ENCODE measurements at regions not wholly inside any gene's neighbourhood (a gene's known extent, or its start where the extent isn't known, plus 50 kb on each side); places are given as distances from the start of the nearest gene placed in this dataset.
A peak's percentile ranks its signal among the peaks of the same experiment; 100 is the strongest.
"Not testable (repeated sequence)": the region's sequence is repeated elsewhere in the genome, so short reads cannot be mapped to it uniquely, and the experiment has no call there.

- TF ChIP-seq CTCF (IDR thresholded peaks at IDR 0.05; ENCODE audit: insufficient read depth, low read length, missing control alignments), result peak; percentile 25
- DNase-seq (ENCODE audit: low read depth, low spot score); H3K4me3 ChIP-seq (ENCODE audit: low read depth, low read length); POLR2A ChIA-PET: not testable (repeated sequence)
- CTCF ChIA-PET, result interaction anchor here (0.8 to 4.9 kb wide), 7 partner anchors 10 to 719 kb away, joined by 3 to 30 read pairs (median 4); no protein-coding TSS in a partner anchor
Measured at GRCh38 chr5:1653698-1654651, 130.2 kb upstream of the LPCAT1 start.

- no peak for TF ChIP-seq CTCF (IDR thresholded peaks at IDR 0.05; ENCODE audit: insufficient read depth, low read length, missing control alignments)
- CTCF ChIA-PET, result interaction anchor here (0.7 to 4.9 kb wide), 9 partner anchors 9 to 724 kb away, joined by 3 to 30 read pairs (median 3); no protein-coding TSS in a partner anchor
- POLR2A ChIA-PET, result no interaction called here
- no peak for DNase-seq (ENCODE audit: low read depth, low spot score)
- H3K4me3 ChIP-seq (ENCODE audit: low read depth, low read length), result no peak overlapping the region
Measured at GRCh38 chr5:1652873-1653697, 129.3 kb upstream of the LPCAT1 start.

GRCh38 chr5:1651971-1652872, 128.5 kb upstream of the LPCAT1 start:
- DNase-seq (ENCODE audit: low read depth, low spot score), result no peak
- ChIA-PET CTCF (interaction anchor here (0.7 to 4.9 kb wide), 7 partner anchors 8 to 723 kb away, joined by 3 to 30 read pairs (median 3); no protein-coding TSS in a partner anchor), POLR2A (no interaction called here)
- no peak overlapping the region for H3K4me3 ChIP-seq (ENCODE audit: low read depth, low read length)
- TF ChIP-seq CTCF (IDR thresholded peaks at IDR 0.05; ENCODE audit: insufficient read depth, low read length, missing control alignments), result no peak

GRCh38 chr5:1651250-1651649, 127.5 kb upstream of the LPCAT1 start:
- H3K4me3 ChIP-seq (ENCODE audit: low read depth, low read length), result no peak overlapping the region
- CTCF ChIA-PET, result interaction anchor here (1.6 kb wide), 1 partner anchor 484 kb away, joined by 6 read pairs; no protein-coding TSS in a partner anchor
- no peak for DNase-seq (ENCODE audit: low read depth, low spot score)
- POLR2A ChIA-PET, result no interaction called here
- no peak for TF ChIP-seq CTCF (IDR thresholded peaks at IDR 0.05; ENCODE audit: insufficient read depth, low read length, missing control alignments)

GRCh38 chr5:1649554-1649953, 125.8 kb upstream of the LPCAT1 start:
- ChIA-PET CTCF (interaction anchor here (1.6 kb wide), 1 partner anchor 482 kb away, joined by 6 read pairs; no protein-coding TSS in a partner anchor), POLR2A (no interaction called here)
- DNase-seq (ENCODE audit: low read depth, low spot score), result no peak
- no peak overlapping the region for H3K4me3 ChIP-seq (ENCODE audit: low read depth, low read length)
- TF ChIP-seq CTCF (IDR thresholded peaks at IDR 0.05; ENCODE audit: insufficient read depth, low read length, missing control alignments), result no peak
